Tibial artery (tissue), 4 donors: ENCODE measurements at regions not wholly inside any gene's neighbourhood (a gene's known extent, or its start where the extent isn't known, plus 50 kb on each side); places are given as distances from the start of the nearest gene placed in this dataset.

Source experiments
- DNase-seq, 2 donors: peaks; one replicate each; pipeline ENCODE4 v3.0.0-alpha.2; 2019
- H3K27ac ChIP-seq, 2 donors: fragments of 200-600 bp; sonication (generic) in 1 of 2; 1 replicate in 1 of 2; 2 replicates in 1 of 2; pipeline ENCODE4 v1.5.1; 2018 to 2019; ENCODE audit warnings: mild to moderate bottlenecking in 1 of 2
- H3K27me3 ChIP-seq, 2 donors: fragments of 200-600 bp; sonication (generic) in 1 of 2; one replicate each; pipeline versions ENCODE4 v1.5.1 to v1.6.0; 2016 to 2019
- H3K36me3 ChIP-seq, 3 donors: fragments of 200-600 bp; sonication (generic) in 2 of 3; one replicate each; pipeline ENCODE4 v1.5.1; 2016 to 2019; ENCODE audit warnings: mild to moderate bottlenecking in 2 of 3
- H3K4me1 ChIP-seq, 4 donors: fragments of 200-600 bp; sonication (generic) in 2 of 4; 1 replicate in 3 of 4; 2 replicates in 1 of 4; pipeline ENCODE4 v1.5.1; 2016 to 2019
- H3K4me3 ChIP-seq, 2 donors: fragments of 200-600 bp; sonication (generic) in 1 of 2; 1 replicate in 1 of 2; 2 replicates in 1 of 2; pipeline ENCODE4 v1.5.1; 2018 to 2019; ENCODE audit warnings: mild to moderate bottlenecking in 2 of 2
- H3K9me3 ChIP-seq, 3 donors: fragments of 200-600 bp; sonication (generic) in 1 of 3; one replicate each; pipeline ENCODE4 v1.5.1; 2016 to 2019
- CTCF ChIP-seq, 2 experiments: fragments of 200-600 bp in 1 of 2; fragments of 450-650 bp in 1 of 2; IDR thresholded peaks; one replicate each; pipeline ENCODE4 v1.5.1; 2017 to 2019; ENCODE audit warnings: antibody characterized with exemption in 2 of 2, mild to moderate bottlenecking in 1 of 2, moderate library complexity in 1 of 2
- intact Hi-C: fragments of 100-400 bp; cut with DNase I; formaldehyde crosslinking; loops from one replicate; pipeline ENCODE4 v1.15.0; 2023; ENCODE audit warnings: low total_unique reads

GRCh38 chr14:36028665-36029064, 147.9 kb downstream of the PTCSC3 start:
- Histone ChIP-seq H3K27me3 (no peaks in the 10 kb centered on the region), H3K4me3 (no peak overlapping the region), H3K4me1 (no peaks in the 10 kb centered on the region), H3K9me3 (no peaks in the 10 kb centered on the region), H3K36me3 (no peaks in the 10 kb centered on the region), H3K27ac (no peak overlapping the region)
- DNase-seq, result no peak
- intact Hi-C loops, result no loop called here
- no peak for TF ChIP-seq CTCF (IDR thresholded peaks at IDR 0.05)

- DNase-seq, result no peak
- Histone ChIP-seq H3K27ac (no peak overlapping the region), H3K36me3 (no peaks in the 10 kb centered on the region), H3K4me3 (no peak overlapping the region), H3K4me1 (no peaks in the 10 kb centered on the region), H3K9me3 (no peaks in the 10 kb centered on the region), H3K27me3 (no peaks in the 10 kb centered on the region)
- intact Hi-C loops, result no loop called here
- no peak for TF ChIP-seq CTCF (IDR thresholded peaks at IDR 0.05)
These were observed 148.3 kb downstream of the PTCSC3 start for GRCh38 chr14:36028218-36028617.

- no peak for DNase-seq
- Histone ChIP-seq H3K4me1 (no peaks in the 10 kb centered on the region), H3K36me3 (no peaks in the 10 kb centered on the region), H3K4me3 (no peak overlapping the region), H3K27me3 (no peaks in the 10 kb centered on the region), H3K9me3 (no peaks in the 10 kb centered on the region), H3K27ac (no peak overlapping the region)
- intact Hi-C loops, result no loop called here
- no peak for TF ChIP-seq CTCF (IDR thresholded peaks at IDR 0.05)
These were observed 149.2 kb downstream of the PTCSC3 start for GRCh38 chr14:36027354-36027753.

DNA sequence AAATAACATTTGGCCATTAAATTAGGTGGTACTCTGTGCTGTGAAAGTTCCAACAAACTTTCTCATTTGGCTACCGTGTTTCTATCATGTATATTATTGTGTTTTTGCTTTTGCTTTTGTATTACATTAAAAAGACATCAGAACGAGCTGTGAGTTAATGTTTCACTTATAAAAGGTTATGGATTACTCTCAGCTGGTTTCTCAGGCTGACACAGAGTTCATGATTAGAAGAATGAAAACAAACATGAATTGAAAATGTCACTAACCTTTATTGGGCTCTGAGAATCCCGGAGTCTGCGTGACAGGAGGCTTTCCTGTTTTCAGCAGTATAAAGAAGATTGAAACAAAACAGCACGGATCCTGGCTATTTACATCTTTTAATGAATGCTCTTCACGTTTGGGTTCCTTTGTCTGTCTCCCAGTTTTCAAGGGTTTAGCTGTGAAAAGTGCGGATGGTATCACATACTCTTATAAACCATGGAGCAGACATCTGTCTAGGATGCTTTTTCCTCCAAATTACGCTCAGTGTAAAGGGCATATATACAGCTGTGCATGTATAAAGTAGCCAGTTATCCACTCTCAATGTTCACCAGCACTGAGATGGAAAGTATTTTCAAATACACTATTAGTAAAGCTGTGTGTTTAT, 153.6 kb downstream of the PTCSC3 start:
- Histone ChIP-seq H3K27me3 (no peaks in the 10 kb centered on the region), H3K4me3 (no peak overlapping the region), H3K9me3 (no peaks in the 10 kb centered on the region), H3K27ac (no peak overlapping the region), H3K4me1 (no peaks in the 10 kb centered on the region), H3K36me3 (no peaks in the 10 kb centered on the region)
- DNase-seq, result no peak
- intact Hi-C loops, result no loop called here
- TF ChIP-seq CTCF (IDR thresholded peaks at IDR 0.05), result no peak

DNA sequence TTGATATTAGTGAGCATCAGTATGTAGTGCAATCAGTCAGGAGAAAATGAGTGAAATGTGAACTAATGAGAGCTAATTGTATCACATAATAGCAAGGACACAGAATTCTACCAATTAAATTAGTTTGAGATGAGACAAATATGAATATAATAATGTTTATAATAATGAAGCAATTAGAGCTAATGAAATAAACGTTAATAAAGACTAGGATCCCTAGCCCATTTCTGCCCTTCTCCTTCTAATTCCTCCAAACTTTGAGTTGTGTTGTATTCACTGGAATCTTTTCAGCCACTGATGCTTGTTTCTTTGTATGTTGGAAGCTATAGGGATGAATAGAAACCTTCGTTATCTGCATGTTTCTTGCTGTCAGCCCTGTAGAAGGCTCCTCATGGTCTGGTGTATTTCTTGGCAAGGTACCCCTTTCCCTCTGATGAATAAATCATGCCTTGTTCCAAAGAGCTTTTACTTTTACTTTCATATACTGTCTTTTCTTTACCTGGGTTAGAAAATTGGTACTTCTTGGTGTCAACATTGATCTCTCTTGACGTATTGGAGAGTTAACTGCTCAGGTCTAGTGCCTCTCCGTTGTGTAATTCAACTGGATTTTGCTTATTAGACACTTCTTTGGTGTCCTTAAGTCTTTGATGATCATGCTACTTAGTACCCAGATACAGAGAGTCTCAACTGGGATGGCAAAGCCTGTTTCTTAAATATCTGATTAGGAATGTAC, 154.8 kb downstream of the PTCSC3 start:
- Histone ChIP-seq H3K36me3 (no peaks in the 10 kb centered on the region), H3K27ac (no peak overlapping the region), H3K27me3 (no peaks in the 10 kb centered on the region), H3K4me3 (no peak overlapping the region), H3K4me1 (no peaks in the 10 kb centered on the region), H3K9me3 (no peaks in the 10 kb centered on the region)
- TF ChIP-seq CTCF (IDR thresholded peaks at IDR 0.05), result no peak
- DNase-seq, result no peak
- intact Hi-C loops, result no loop called here
